ENCODE measurements at regions not wholly inside any gene's neighbourhood (a gene's known extent, or its start where the extent isn't known, plus 50 kb on each side); places are given as distances from the start of the nearest gene placed in this dataset.

- TF ChIP-seq, protein P1, sequence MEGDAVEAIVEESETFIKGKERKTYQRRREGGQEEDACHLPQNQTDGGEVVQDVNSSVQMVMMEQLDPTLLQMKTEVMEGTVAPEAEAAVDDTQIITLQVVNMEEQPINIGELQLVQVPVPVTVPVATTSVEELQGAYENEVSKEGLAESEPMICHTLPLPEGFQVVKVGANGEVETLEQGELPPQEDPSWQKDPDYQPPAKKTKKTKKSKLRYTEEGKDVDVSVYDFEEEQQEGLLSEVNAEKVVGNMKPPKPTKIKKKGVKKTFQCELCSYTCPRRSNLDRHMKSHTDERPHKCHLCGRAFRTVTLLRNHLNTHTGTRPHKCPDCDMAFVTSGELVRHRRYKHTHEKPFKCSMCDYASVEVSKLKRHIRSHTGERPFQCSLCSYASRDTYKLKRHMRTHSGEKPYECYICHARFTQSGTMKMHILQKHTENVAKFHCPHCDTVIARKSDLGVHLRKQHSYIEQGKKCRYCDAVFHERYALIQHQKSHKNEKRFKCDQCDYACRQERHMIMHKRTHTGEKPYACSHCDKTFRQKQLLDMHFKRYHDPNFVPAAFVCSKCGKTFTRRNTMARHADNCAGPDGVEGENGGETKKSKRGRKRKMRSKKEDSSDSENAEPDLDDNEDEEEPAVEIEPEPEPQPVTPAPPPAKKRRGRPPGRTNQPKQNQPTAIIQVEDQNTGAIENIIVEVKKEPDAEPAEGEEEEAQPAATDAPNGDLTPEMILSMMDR (IDR thresholded peaks at IDR 0.05) = no peak
- no peak for TF ChIP-seq POLR2AphosphoS5 (IDR thresholded peaks at IDR 0.05)
Observed at GRCh38 chr21:22630953-22631465, 1632.8 kb downstream of the NCAM2 start.

Data from breast epithelium (tissue), 3 donors.